Hematopoietic multipotent progenitor cell treated with erythropoietin and hydrocortisone succinate and interleukin-3 and kit ligand, for 6 days (in vitro differentiated cells): ENCODE measurements at regions not wholly inside any gene's neighbourhood (a gene's known extent, or its start where the extent isn't known, plus 50 kb on each side); places are given as distances from the start of the nearest gene placed in this dataset.
"Not testable (repeated sequence)": the region's sequence is repeated elsewhere in the genome, so short reads cannot be mapped to it uniquely, and the experiment has no call there.

Experiments
- DNase-seq: peaks from one replicate; pipeline ENCODE4 v3.0.0-alpha.2; 2015

DNA sequence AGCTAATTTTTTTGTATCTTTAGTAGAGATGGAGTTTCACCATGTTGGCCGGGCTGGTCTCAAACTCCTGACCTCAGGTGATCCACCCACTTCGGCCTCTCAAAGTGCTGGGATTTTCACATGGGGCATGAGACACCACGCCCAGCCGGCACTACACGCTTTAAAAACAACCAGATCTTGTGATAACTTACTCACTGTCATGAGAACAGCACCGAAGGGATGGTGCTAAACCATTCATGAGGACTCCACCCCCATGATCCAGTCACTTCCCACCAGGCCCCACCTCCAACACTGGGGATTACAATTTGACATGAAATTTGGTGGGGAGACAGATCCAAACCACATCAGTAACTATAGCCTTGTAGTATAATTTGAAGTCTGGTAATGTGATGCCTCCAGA lies 67.4 kb upstream of the ZNF169 start:
- not testable (repeated sequence) for DNase-seq

DNA sequence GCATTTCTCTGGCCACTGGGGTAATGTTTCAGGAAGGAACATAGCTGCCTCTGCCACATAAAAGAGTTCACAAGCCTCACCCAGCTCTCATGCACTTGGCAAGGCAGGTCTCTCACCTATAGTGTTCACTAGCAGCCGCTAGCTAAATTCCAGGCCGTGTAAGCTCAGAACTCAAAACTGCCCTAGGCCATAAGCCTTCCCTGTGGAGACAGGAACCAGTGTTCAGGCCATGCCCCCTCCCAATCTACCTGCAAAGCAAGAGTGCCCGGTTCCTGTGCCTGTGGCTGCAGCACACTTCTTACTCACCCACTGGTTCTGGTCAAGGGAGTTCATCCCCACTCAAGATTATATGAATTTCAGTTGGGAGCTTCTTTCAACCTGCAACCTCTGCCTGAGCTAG lies 60.7 kb upstream of the ZNF169 start:
- no peak for DNase-seq

DNA sequence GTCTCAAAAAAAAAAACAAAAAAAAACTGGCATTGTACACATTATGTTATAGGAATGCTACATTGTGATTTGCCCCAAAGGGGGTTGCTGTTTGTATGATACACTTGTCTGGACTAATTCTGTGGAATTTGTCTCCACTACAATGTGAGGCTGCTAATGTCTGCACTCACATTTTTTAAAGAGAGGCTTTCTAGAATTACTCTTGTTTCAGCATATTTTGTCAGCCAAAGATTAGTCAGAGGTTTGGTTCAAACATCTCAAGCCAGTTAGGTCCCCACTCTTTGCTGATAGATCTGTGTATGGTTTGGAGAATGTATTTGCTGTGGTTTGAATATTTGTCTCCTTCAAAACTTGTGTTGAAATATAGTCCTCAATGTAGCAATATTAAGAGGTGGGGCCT lies 59.3 kb upstream of the ZNF169 start:
- no peak for DNase-seq

DNA sequence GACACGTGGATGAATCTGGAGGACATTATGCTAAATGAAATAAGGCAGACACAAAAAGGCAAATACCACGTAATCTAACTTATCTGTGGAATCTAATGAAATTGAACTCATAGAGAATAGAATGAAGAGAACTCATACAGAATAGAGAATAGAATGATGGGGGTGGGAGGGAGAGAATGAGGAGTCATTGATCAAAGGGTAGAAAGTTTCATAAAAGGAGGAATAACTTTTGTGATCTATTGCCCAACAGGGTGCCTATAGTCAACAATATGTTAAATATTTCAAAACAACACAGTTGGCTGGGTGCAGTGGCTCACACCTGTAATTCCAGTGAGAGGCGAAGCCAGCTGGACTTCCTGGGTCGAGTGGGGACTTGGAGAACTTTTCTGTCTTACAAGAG lies 54.9 kb upstream of the ZNF169 start:
- no peak for DNase-seq

- no peak for DNase-seq
Observed at GRCh38 chr9:94207781-94208180, 51.3 kb upstream of the ZNF169 start.
